ENCODE measurements at regions not wholly inside any gene's neighbourhood (a gene's known extent, or its start where the extent isn't known, plus 50 kb on each side); places are given as distances from the start of the nearest gene placed in this dataset.

GRCh38 chr1:195948123-195948895 lies 659.9 kb downstream of the KCNT2 start:
- no peak overlapping the region for H3K27ac ChIP-seq (ENCODE audit: low read depth, low read length)
- H2BK120ac ChIP-seq (ENCODE audit: insufficient read depth, low read length, poor library complexity): no peak overlapping the region
- no peak overlapping the region for H2BK12ac ChIP-seq (ENCODE audit: low read length)
- H3K9ac ChIP-seq (ENCODE audit: low read length): no peak overlapping the region
- no peaks in the 10 kb centered on the region for H3K36me3 ChIP-seq (ENCODE audit: control insufficient read depth in 1 of 2, insufficient read depth in 2 of 2, low read length in 2 of 2)
- WGBS (ENCODE audit: extremely low coverage, insufficient coverage, insufficient read length): no CpG with 5 or more reads among the region's 22 CpGs
- no peak overlapping the region for H3K23ac ChIP-seq (ENCODE audit: low read length)
- no peak overlapping the region for H2BK5ac ChIP-seq (ENCODE audit: low read depth, low read length, poor library complexity)
- no peak overlapping the region for H3K14ac ChIP-seq (ENCODE audit: low read length)
- H2AK5ac ChIP-seq (ENCODE audit: low read length): no peak overlapping the region
- H4K8ac ChIP-seq (ENCODE audit: low read depth, low read length): no peak overlapping the region
- H4K91ac ChIP-seq (ENCODE audit: low read depth, low read length): no peak overlapping the region
- H3K27me3 ChIP-seq (ENCODE audit: insufficient read depth, low read length): no peaks in the 10 kb centered on the region
- no peak overlapping the region for H3K4me2 ChIP-seq (ENCODE audit: low read length)
- no peaks in the 10 kb centered on the region for H3K79me2 ChIP-seq (ENCODE audit: control insufficient read depth, insufficient read depth, low read length, poor library complexity)
- H3K4me1 ChIP-seq (ENCODE audit: control insufficient read depth in 1 of 2, insufficient read depth in 2 of 2, low read length in 2 of 2): no peaks in the 10 kb centered on the region
- H3K79me1 ChIP-seq (ENCODE audit: low read length): no peaks in the 10 kb centered on the region
- no peak for DNase-seq
- H3K9me3 ChIP-seq (ENCODE audit: insufficient read depth, low read depth, low read length): no peaks in the 10 kb centered on the region
- no peak overlapping the region for H3K4ac ChIP-seq (ENCODE audit: low read depth, low read length)
- no peak overlapping the region for H3K4me3 ChIP-seq (ENCODE audit: low read depth, low read length)
- no peak overlapping the region for H4K12ac ChIP-seq (ENCODE audit: low read depth, low read length)
- no peak overlapping the region for H2AFZ ChIP-seq (ENCODE audit: insufficient read depth, low read length, poor library complexity)
- H3K18ac ChIP-seq (ENCODE audit: low read length): no peak overlapping the region

- Histone ChIP-seq H4K91ac (ENCODE audit: low read depth, low read length) (no peak overlapping the region), H3K79me1 (ENCODE audit: low read length) (no peaks in the 10 kb centered on the region), H3K27me3 (ENCODE audit: insufficient read depth, low read length) (no peaks in the 10 kb centered on the region), H3K4me2 (ENCODE audit: low read length) (no peak overlapping the region), H3K27ac (ENCODE audit: low read depth, low read length) (no peak overlapping the region), H2BK120ac (ENCODE audit: insufficient read depth, low read length, poor library complexity) (no peak overlapping the region), H3K23ac (ENCODE audit: low read length) (no peak overlapping the region), H4K12ac (ENCODE audit: low read depth, low read length) (no peak overlapping the region), H3K9ac (ENCODE audit: low read length) (no peak overlapping the region), H2AFZ (ENCODE audit: insufficient read depth, low read length, poor library complexity) (no peak overlapping the region), H3K18ac (ENCODE audit: low read length) (no peak overlapping the region), H3K4ac (ENCODE audit: low read depth, low read length) (no peak overlapping the region), H3K79me2 (ENCODE audit: control insufficient read depth, insufficient read depth, low read length, poor library complexity) (no peaks in the 10 kb centered on the region), H3K36me3 (ENCODE audit: control insufficient read depth in 1 of 2, insufficient read depth in 2 of 2, low read length in 2 of 2) (no peaks in the 10 kb centered on the region), H3K4me1 (ENCODE audit: control insufficient read depth in 1 of 2, insufficient read depth in 2 of 2, low read length in 2 of 2) (no peaks in the 10 kb centered on the region), H3K9me3 (ENCODE audit: insufficient read depth, low read depth, low read length) (no peaks in the 10 kb centered on the region), H4K8ac (ENCODE audit: low read depth, low read length) (no peak overlapping the region), H2BK5ac (ENCODE audit: low read depth, low read length, poor library complexity) (no peak overlapping the region), H2BK12ac (ENCODE audit: low read length) (no peak overlapping the region), H2AK5ac (ENCODE audit: low read length) (no peak overlapping the region), H3K14ac (ENCODE audit: low read length) (no peak overlapping the region), H3K4me3 (ENCODE audit: low read depth, low read length) (no peak overlapping the region)
- DNase-seq: no peak
- no CpG with 5 or more reads among the region's 4 CpGs for WGBS (ENCODE audit: extremely low coverage, insufficient coverage, insufficient read length)
These were observed 661.7 kb downstream of the KCNT2 start for GRCh38 chr1:195946500-195946899.

- H3K4ac ChIP-seq (ENCODE audit: low read depth, low read length): no peak overlapping the region
These were observed 666.4 kb downstream of the KCNT2 start for GRCh38 chr1:195941795-195942194.

GRCh38 chr1:195941314-195941713 lies 666.9 kb downstream of the KCNT2 start:
- Histone ChIP-seq H3K9me3 (ENCODE audit: insufficient read depth, low read depth, low read length) (no peaks in the 10 kb centered on the region), H3K14ac (ENCODE audit: low read length) (no peak overlapping the region)

More at GRCh38 chr1:195941795-195942194, 666.4 kb downstream of the KCNT2 start:
- no peaks in the 10 kb centered on the region for H3K79me2 ChIP-seq (ENCODE audit: control insufficient read depth, insufficient read depth, low read length, poor library complexity)
- H2BK5ac ChIP-seq (ENCODE audit: low read depth, low read length, poor library complexity): no peak overlapping the region
- no peak overlapping the region for H3K9ac ChIP-seq (ENCODE audit: low read length)
- H4K8ac ChIP-seq (ENCODE audit: low read depth, low read length): no peak overlapping the region
- no peak overlapping the region for H4K91ac ChIP-seq (ENCODE audit: low read depth, low read length)
- H2BK12ac ChIP-seq (ENCODE audit: low read length): no peak overlapping the region
- H3K4me2 ChIP-seq (ENCODE audit: low read length): no peak overlapping the region
- H3K36me3 ChIP-seq (ENCODE audit: control insufficient read depth in 1 of 2, insufficient read depth in 2 of 2, low read length in 2 of 2): no peaks in the 10 kb centered on the region
- H3K23ac ChIP-seq (ENCODE audit: low read length): no peak overlapping the region
- no peaks in the 10 kb centered on the region for H3K79me1 ChIP-seq (ENCODE audit: low read length)
- H2AK5ac ChIP-seq (ENCODE audit: low read length): no peak overlapping the region
- H2BK120ac ChIP-seq (ENCODE audit: insufficient read depth, low read length, poor library complexity): no peak overlapping the region
- no peak overlapping the region for H3K4me3 ChIP-seq (ENCODE audit: low read depth, low read length)
- no peak overlapping the region for H3K14ac ChIP-seq (ENCODE audit: low read length)
- H3K27me3 ChIP-seq (ENCODE audit: insufficient read depth, low read length): no peaks in the 10 kb centered on the region
- no peaks in the 10 kb centered on the region for H3K4me1 ChIP-seq (ENCODE audit: control insufficient read depth in 1 of 2, insufficient read depth in 2 of 2, low read length in 2 of 2)
- H3K9me3 ChIP-seq (ENCODE audit: insufficient read depth, low read depth, low read length): no peaks in the 10 kb centered on the region
- no peak overlapping the region for H3K18ac ChIP-seq (ENCODE audit: low read length)
- no peak for DNase-seq
- H4K12ac ChIP-seq (ENCODE audit: low read depth, low read length): no peak overlapping the region
- WGBS (ENCODE audit: extremely low coverage, insufficient coverage, insufficient read length): no CpG with 5 or more reads among the region's 1 CpG
- no peak overlapping the region for H3K27ac ChIP-seq (ENCODE audit: low read depth, low read length)
- H2AFZ ChIP-seq (ENCODE audit: insufficient read depth, low read length, poor library complexity): no peak overlapping the region

More at GRCh38 chr1:195941314-195941713, 666.9 kb downstream of the KCNT2 start:
- H2AFZ ChIP-seq (ENCODE audit: insufficient read depth, low read length, poor library complexity): no peak overlapping the region
- no peak overlapping the region for H2BK5ac ChIP-seq (ENCODE audit: low read depth, low read length, poor library complexity)
- H3K27ac ChIP-seq (ENCODE audit: low read depth, low read length): no peak overlapping the region
- no peak overlapping the region for H3K18ac ChIP-seq (ENCODE audit: low read length)
- no peaks in the 10 kb centered on the region for H3K79me1 ChIP-seq (ENCODE audit: low read length)
- WGBS (ENCODE audit: extremely low coverage, insufficient coverage, insufficient read length): no CpG with 5 or more reads among the region's 1 CpG
- H3K27me3 ChIP-seq (ENCODE audit: insufficient read depth, low read length): no peaks in the 10 kb centered on the region
- no peak overlapping the region for H3K4me3 ChIP-seq (ENCODE audit: low read depth, low read length)
- no peak overlapping the region for H3K23ac ChIP-seq (ENCODE audit: low read length)
- no peak overlapping the region for H4K8ac ChIP-seq (ENCODE audit: low read depth, low read length)
- H3K9ac ChIP-seq (ENCODE audit: low read length): no peak overlapping the region
- H2BK120ac ChIP-seq (ENCODE audit: insufficient read depth, low read length, poor library complexity): no peak overlapping the region
- H3K79me2 ChIP-seq (ENCODE audit: control insufficient read depth, insufficient read depth, low read length, poor library complexity): no peaks in the 10 kb centered on the region
- no peak for DNase-seq
- no peak overlapping the region for H3K4me2 ChIP-seq (ENCODE audit: low read length)
- no peaks in the 10 kb centered on the region for H3K36me3 ChIP-seq (ENCODE audit: control insufficient read depth in 1 of 2, insufficient read depth in 2 of 2, low read length in 2 of 2)
- H4K12ac ChIP-seq (ENCODE audit: low read depth, low read length): no peak overlapping the region
- H2AK5ac ChIP-seq (ENCODE audit: low read length): no peak overlapping the region
- H2BK12ac ChIP-seq (ENCODE audit: low read length): no peak overlapping the region
- no peak overlapping the region for H3K4ac ChIP-seq (ENCODE audit: low read depth, low read length)
- H3K4me1 ChIP-seq (ENCODE audit: control insufficient read depth in 1 of 2, insufficient read depth in 2 of 2, low read length in 2 of 2): no peaks in the 10 kb centered on the region
- H4K91ac ChIP-seq (ENCODE audit: low read depth, low read length): no peak overlapping the region
